Liver (tissue), 8 donors: ENCODE measurements at regions not wholly inside any gene's neighbourhood (a gene's known extent, or its start where the extent isn't known, plus 50 kb on each side); places are given as distances from the start of the nearest gene placed in this dataset.

Experiments used
- DNase-seq: peaks from one replicate; pipeline ENCODE4 v3.0.0-alpha.2; 2017; ENCODE audit warnings: low spot score
- H3K27ac ChIP-seq, 2 donors: one replicate each; pipeline ENCODE4 v1.7.0; 2013; ENCODE audit warnings: inconsistent platforms in 2 of 2, low read length in 2 of 2, control low read depth in 1 of 2, low read depth in 1 of 2, mild to moderate bottlenecking in 1 of 2
- H3K27me3 ChIP-seq, 4 donors: one replicate each; pipeline versions ENCODE4 v1.6.1 to v1.7.0; 2013; ENCODE audit warnings: low read length in 3 of 4, inconsistent platforms in 1 of 4, mild to moderate bottlenecking in 1 of 4, moderate library complexity in 1 of 4; ENCODE audit not compliant: control insufficient read depth in 4 of 4, insufficient read depth in 4 of 4
- H3K36me3 ChIP-seq, 4 donors: one replicate each; pipeline versions ENCODE4 v1.6.1 to v1.7.0; 2013; ENCODE audit warnings: low read length in 3 of 4, mild to moderate bottlenecking in 3 of 4, low read depth in 1 of 4, moderate library complexity in 1 of 4; ENCODE audit not compliant: control insufficient read depth in 4 of 4, insufficient read depth in 3 of 4
- H3K4me1 ChIP-seq, 4 donors: one replicate each; pipeline versions ENCODE4 v1.6.1 to v1.7.0; 2013; ENCODE audit warnings: low read length in 3 of 4, mild to moderate bottlenecking in 3 of 4, moderate library complexity in 1 of 4; ENCODE audit not compliant: control insufficient read depth in 4 of 4, insufficient read depth in 4 of 4
- H3K4me3 ChIP-seq, 3 donors: one replicate each; pipeline versions ENCODE4 v1.6.1 to v1.7.0; 2013; ENCODE audit warnings: low read length in 3 of 3, control low read depth in 1 of 3, low read depth in 1 of 3, mild to moderate bottlenecking in 1 of 3
- H3K9ac ChIP-seq, 2 donors: one replicate each; pipeline ENCODE4 v1.7.0; 2013; ENCODE audit warnings: low read length in 2 of 2, mild to moderate bottlenecking in 2 of 2, moderate library complexity in 2 of 2, control low read depth in 1 of 2, low read depth in 1 of 2
- H3K9me3 ChIP-seq, 4 donors: one replicate each; pipeline versions ENCODE4 v1.6.1 to v1.7.0; 2013; ENCODE audit warnings: low read length in 3 of 4; ENCODE audit not compliant: control insufficient read depth in 4 of 4
- ATF3 ChIP-seq: IDR thresholded peaks from 2 replicates; pipeline ENCODE4 v1.6.1; 2016; ENCODE audit warnings: antibody characterized with exemption
- CTCF ChIP-seq: fragments of 150-350 bp; IDR thresholded peaks from 2 replicates; pipeline ENCODE4 v1.5.1; 2017; ENCODE audit warnings: improper control_type of control experiment, low read depth, low read length; ENCODE audit not compliant: missing input control
- EGR1 ChIP-seq, 2 donors: IDR thresholded peaks; 2 replicates each; pipeline ENCODE4 v1.6.1; 2016 to 2018; ENCODE audit warnings: antibody characterized with exemption in 2 of 2, low read depth in 2 of 2
- FOXA2 ChIP-seq: IDR thresholded peaks from 2 replicates; pipeline ENCODE4 v1.6.1; 2016; ENCODE audit warnings: antibody characterized with exemption
- GABPA ChIP-seq, 2 donors: IDR thresholded peaks in 1 of 2; conservative IDR thresholded peaks in 1 of 2; 2 replicates each; pipeline ENCODE4 v1.6.1; 2016; ENCODE audit warnings: antibody characterized with exemption in 2 of 2, mild to moderate bottlenecking in 1 of 2, moderate library complexity in 1 of 2
- HNF4A ChIP-seq, 2 donors: conservative IDR thresholded peaks; 2 replicates each; pipeline ENCODE4 v1.6.1; 2016; ENCODE audit warnings: antibody characterized with exemption in 2 of 2, mild to moderate bottlenecking in 2 of 2
- JUND ChIP-seq, 2 donors: IDR thresholded peaks; 2 replicates each; pipeline ENCODE4 v1.6.1; 2016; ENCODE audit warnings: antibody characterized with exemption in 2 of 2
- RAD21 ChIP-seq, 2 donors: IDR thresholded peaks; 2 replicates each; pipeline ENCODE4 v1.6.1; 2016; ENCODE audit warnings: antibody characterized with exemption in 2 of 2, mild to moderate bottlenecking in 2 of 2
- RXRA ChIP-seq, 2 donors: IDR thresholded peaks; 2 replicates each; pipeline ENCODE4 v1.6.1; 2017 to 2018; ENCODE audit warnings: antibody characterized with exemption in 2 of 2, mild to moderate bottlenecking in 1 of 2
- SP1 ChIP-seq: IDR thresholded peaks from 2 replicates; pipeline ENCODE4 v1.6.1; 2018; ENCODE audit warnings: antibody characterized with exemption, mild to moderate bottlenecking
- TAF1 ChIP-seq: conservative IDR thresholded peaks from 2 replicates; pipeline ENCODE4 v1.6.1; 2016; ENCODE audit warnings: antibody characterized with exemption, mild to moderate bottlenecking
- YY1 ChIP-seq: IDR thresholded peaks from 2 replicates; pipeline ENCODE4 v1.6.1; 2016; ENCODE audit warnings: antibody characterized with exemption, mild to moderate bottlenecking
- WGBS: extraction: QIAGEN DNeasy Blood & Tissue Kit; methylation state at CpG from one replicate; pipeline ENCODE4 v1.1.7; 2013; 5-methylcytosine and 5-hydroxymethylcytosine counted together
- TF ChIP-seq, protein P1 (sequence below): IDR thresholded peaks from 2 replicates; pipeline ENCODE4 v1.6.1; 2016; ENCODE audit warnings: antibody characterized with exemption
- TF ChIP-seq, protein P2 (sequence below): IDR thresholded peaks from 2 replicates; pipeline ENCODE4 v1.6.1; 2016; ENCODE audit warnings: antibody characterized with exemption
- TF ChIP-seq, protein P3 (sequence below): IDR thresholded peaks from 2 replicates; pipeline ENCODE4 v1.6.1; 2016; ENCODE audit warnings: antibody characterized with exemption, mild to moderate bottlenecking
- donor health status: healthy.
- donor health status: healthy.
- donor health status: healthy.
- donor health status: healthy.
- donor health status: healthy.

DNA sequence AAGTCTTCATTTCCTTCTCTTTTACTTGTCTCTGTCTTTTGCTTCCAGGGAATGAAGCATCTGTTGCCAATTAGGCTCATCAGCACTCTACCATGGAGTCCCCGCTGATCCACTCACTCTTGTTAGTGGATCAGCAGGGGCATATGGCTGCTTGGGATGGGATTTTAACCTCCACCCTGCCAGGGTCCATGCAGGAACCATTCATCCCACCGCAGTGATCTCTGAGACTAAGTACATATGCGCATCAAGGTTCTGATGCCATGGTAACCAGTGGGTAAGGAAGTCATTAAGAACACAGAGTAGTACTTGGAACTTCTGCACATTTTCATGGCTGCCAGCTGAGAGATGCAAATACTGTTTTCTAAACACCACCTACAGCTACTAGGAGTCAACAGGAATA lies 374.0 kb upstream of the ALCAM start:
- no peak overlapping the region for H3K4me3 ChIP-seq
- no peak overlapping the region for H3K27ac ChIP-seq
- DNase-seq: no peak
- no peaks in the 10 kb centered on the region for H3K4me1 ChIP-seq
- WGBS: 85% methylated on average over 3 of the region's 3 CpGs
- H3K9ac ChIP-seq: no peak overlapping the region
- H3K27me3 ChIP-seq: no peaks in the 10 kb centered on the region
- TF ChIP-seq TAF1: no peak
- TF ChIP-seq, protein P1, sequence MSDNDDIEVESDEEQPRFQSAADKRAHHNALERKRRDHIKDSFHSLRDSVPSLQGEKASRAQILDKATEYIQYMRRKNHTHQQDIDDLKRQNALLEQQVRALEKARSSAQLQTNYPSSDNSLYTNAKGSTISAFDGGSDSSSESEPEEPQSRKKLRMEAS: no peak
- no peak for TF ChIP-seq YY1
- TF ChIP-seq RXRA (IDR thresholded peaks at IDR 0.05): no peak
- TF ChIP-seq, protein P2, sequence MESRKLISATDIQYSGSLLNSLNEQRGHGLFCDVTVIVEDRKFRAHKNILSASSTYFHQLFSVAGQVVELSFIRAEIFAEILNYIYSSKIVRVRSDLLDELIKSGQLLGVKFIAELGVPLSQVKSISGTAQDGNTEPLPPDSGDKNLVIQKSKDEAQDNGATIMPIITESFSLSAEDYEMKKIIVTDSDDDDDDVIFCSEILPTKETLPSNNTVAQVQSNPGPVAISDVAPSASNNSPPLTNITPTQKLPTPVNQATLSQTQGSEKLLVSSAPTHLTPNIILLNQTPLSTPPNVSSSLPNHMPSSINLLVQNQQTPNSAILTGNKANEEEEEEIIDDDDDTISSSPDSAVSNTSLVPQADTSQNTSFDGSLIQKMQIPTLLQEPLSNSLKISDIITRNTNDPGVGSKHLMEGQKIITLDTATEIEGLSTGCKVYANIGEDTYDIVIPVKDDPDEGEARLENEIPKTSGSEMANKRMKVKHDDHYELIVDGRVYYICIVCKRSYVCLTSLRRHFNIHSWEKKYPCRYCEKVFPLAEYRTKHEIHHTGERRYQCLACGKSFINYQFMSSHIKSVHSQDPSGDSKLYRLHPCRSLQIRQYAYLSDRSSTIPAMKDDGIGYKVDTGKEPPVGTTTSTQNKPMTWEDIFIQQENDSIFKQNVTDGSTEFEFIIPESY: no peak
- no peak for TF ChIP-seq CTCF
- TF ChIP-seq, protein P3, sequence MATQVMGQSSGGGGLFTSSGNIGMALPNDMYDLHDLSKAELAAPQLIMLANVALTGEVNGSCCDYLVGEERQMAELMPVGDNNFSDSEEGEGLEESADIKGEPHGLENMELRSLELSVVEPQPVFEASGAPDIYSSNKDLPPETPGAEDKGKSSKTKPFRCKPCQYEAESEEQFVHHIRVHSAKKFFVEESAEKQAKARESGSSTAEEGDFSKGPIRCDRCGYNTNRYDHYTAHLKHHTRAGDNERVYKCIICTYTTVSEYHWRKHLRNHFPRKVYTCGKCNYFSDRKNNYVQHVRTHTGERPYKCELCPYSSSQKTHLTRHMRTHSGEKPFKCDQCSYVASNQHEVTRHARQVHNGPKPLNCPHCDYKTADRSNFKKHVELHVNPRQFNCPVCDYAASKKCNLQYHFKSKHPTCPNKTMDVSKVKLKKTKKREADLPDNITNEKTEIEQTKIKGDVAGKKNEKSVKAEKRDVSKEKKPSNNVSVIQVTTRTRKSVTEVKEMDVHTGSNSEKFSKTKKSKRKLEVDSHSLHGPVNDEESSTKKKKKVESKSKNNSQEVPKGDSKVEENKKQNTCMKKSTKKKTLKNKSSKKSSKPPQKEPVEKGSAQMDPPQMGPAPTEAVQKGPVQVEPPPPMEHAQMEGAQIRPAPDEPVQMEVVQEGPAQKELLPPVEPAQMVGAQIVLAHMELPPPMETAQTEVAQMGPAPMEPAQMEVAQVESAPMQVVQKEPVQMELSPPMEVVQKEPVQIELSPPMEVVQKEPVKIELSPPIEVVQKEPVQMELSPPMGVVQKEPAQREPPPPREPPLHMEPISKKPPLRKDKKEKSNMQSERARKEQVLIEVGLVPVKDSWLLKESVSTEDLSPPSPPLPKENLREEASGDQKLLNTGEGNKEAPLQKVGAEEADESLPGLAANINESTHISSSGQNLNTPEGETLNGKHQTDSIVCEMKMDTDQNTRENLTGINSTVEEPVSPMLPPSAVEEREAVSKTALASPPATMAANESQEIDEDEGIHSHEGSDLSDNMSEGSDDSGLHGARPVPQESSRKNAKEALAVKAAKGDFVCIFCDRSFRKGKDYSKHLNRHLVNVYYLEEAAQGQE: no peak
- no peak for TF ChIP-seq SP1
- no peak for TF ChIP-seq GABPA (IDR thresholded peaks at IDR 0.05 in 1 of 2, conservative IDR thresholded peaks at IDR 0.05 in 1 of 2)
- no peak for TF ChIP-seq JUND (IDR thresholded peaks at IDR 0.05)
- no peak for TF ChIP-seq FOXA2
- TF ChIP-seq RAD21 (IDR thresholded peaks at IDR 0.05): no peak
- peaks cover 0 to 2% (median 0%) of the 10 kb centered on the region in 4 donors for H3K9me3 ChIP-seq
- no peaks in the 10 kb centered on the region for H3K36me3 ChIP-seq

GRCh38 chr3:105006164-105006563 lies 360.5 kb upstream of the ALCAM start:
- H3K9ac ChIP-seq: no peak overlapping the region
- H3K9me3 ChIP-seq: no peaks in the 10 kb centered on the region
- H3K27me3 ChIP-seq: no peaks in the 10 kb centered on the region
- no peak for DNase-seq
- H3K4me1 ChIP-seq: no peaks in the 10 kb centered on the region
- H3K4me3 ChIP-seq: no peak overlapping the region
- no peaks in the 10 kb centered on the region for H3K36me3 ChIP-seq
- no peak overlapping the region for H3K27ac ChIP-seq
- TF ChIP-seq, protein P3: no peak
- TF ChIP-seq, protein P1: no peak
- TF ChIP-seq EGR1 (IDR thresholded peaks at IDR 0.05; ENCODE audit: low read depth in 2 of 2) (no peak), GABPA (IDR thresholded peaks at IDR 0.05 in 1 of 2, conservative IDR thresholded peaks at IDR 0.05 in 1 of 2) (no peak), ATF3 (no peak), YY1 (no peak), RXRA (IDR thresholded peaks at IDR 0.05) (no peak), SP1 (no peak), HNF4A (conservative IDR thresholded peaks at IDR 0.05) (no peak), JUND (IDR thresholded peaks at IDR 0.05) (no peak)
- TF ChIP-seq, protein P2: no peak
